WTC11 (cell line): ENCODE measurements at regions not wholly inside any gene's neighbourhood (a gene's known extent, or its start where the extent isn't known, plus 50 kb on each side); places are given as distances from the start of the nearest gene placed in this dataset.

Source experiments
- ATAC-seq: fragments of 200-7000 bp; cut with Tn5 transposase; 2 replicates; pipeline ENCODE4 v1.10.0; 2021; ENCODE audit warnings: mild to moderate bottlenecking, moderate library complexity
- CTCF ChIA-PET: fragments of 300-600 bp; sonication (Branson Sonifier 250); formaldehyde crosslinking; loops from one replicate; lab custom pipeline; 2021; ENCODE audit warnings: antibody characterized with exemption; lab: Charles Lee
- POLR2A ChIA-PET: fragments of 350-600 bp; sonication (Branson Sonifier 250); formaldehyde crosslinking; loops from one replicate; lab custom pipeline; 2021; ENCODE audit warnings: antibody characterized with exemption; lab: Charles Lee
- DNase-seq: peaks from one replicate; pipeline ENCODE4 v3.0.0; 2021; ENCODE audit warnings: low spot score
- H3K27ac Mint-ChIP-seq: 2 replicates; pipeline ENCODE4 v1.8.0; 2021; ENCODE audit warnings: mixed read lengths
- H3K27me3 Mint-ChIP-seq: 2 replicates; pipeline ENCODE4 v1.8.0; 2021; ENCODE audit warnings: low read depth, mild to moderate bottlenecking, moderate library complexity, mixed read lengths
- H3K36me3 Mint-ChIP-seq: 2 replicates; pipeline ENCODE4 v1.8.0; 2021; ENCODE audit warnings: mixed read lengths
- H3K4me1 Mint-ChIP-seq: 2 replicates; pipeline ENCODE4 v1.8.0; 2022; ENCODE audit warnings: mixed read lengths
- H3K4me3 Mint-ChIP-seq: 2 replicates; pipeline ENCODE4 v1.8.0; 2021; ENCODE audit warnings: mild to moderate bottlenecking, moderate library complexity, mixed read lengths
- H3K9me3 Mint-ChIP-seq: 2 replicates; pipeline ENCODE4 v1.8.0; 2021; ENCODE audit warnings: mixed read lengths
- ATF3 ChIP-seq: sonication (generic); formaldehyde crosslinking; conservative IDR thresholded peaks from 2 replicates; pipeline ENCODE4 v1.8.1; 2022; ENCODE audit warnings: mild to moderate bottlenecking, missing genetic modification reagents
- CREB1 ChIP-seq: sonication (generic); formaldehyde crosslinking; IDR thresholded peaks from 2 replicates; pipeline ENCODE4 v1.8.0; 2023; ENCODE audit warnings: mild to moderate bottlenecking, missing genetic modification reagents
- E2F1 ChIP-seq: sonication (generic); formaldehyde crosslinking; IDR thresholded peaks from 2 replicates; pipeline ENCODE4 v1.8.0; 2022; ENCODE audit warnings: mild to moderate bottlenecking, missing genetic modification reagents
- E2F4 ChIP-seq: sonication (generic); formaldehyde crosslinking; IDR thresholded peaks from 2 replicates; pipeline ENCODE4 v1.8.1; 2022; ENCODE audit warnings: low read depth, mild to moderate bottlenecking, moderate library complexity, missing genetic modification reagents, borderline replicate concordance
- EMX1 ChIP-seq: fragments of 250-450 bp; sonication (Bioruptor Pico); IDR thresholded peaks from 2 replicates; pipeline ENCODE4 v1.8.0; 2021; ENCODE audit warnings: mild to moderate bottlenecking
- ESRRA ChIP-seq: sonication (generic); formaldehyde crosslinking; IDR thresholded peaks from 2 replicates; pipeline ENCODE4 v1.8.1; 2022; ENCODE audit warnings: mild to moderate bottlenecking, missing genetic modification reagents, borderline replicate concordance
- ETV6 ChIP-seq: sonication (generic); formaldehyde crosslinking; IDR thresholded peaks from 2 replicates; pipeline ENCODE4 v1.8.1; 2022; ENCODE audit warnings: mild to moderate bottlenecking, missing genetic modification reagents
- GRHL2 ChIP-seq: fragments of 250-450 bp; sonication (Bioruptor Pico); IDR thresholded peaks from 2 replicates; pipeline ENCODE4 v1.8.0; 2022; ENCODE audit warnings: mild to moderate bottlenecking, moderate library complexity; ENCODE audit not compliant: insufficient replicate concordance, severe bottlenecking
- IRF2 ChIP-seq: sonication (generic); formaldehyde crosslinking; IDR thresholded peaks from 2 replicates; pipeline ENCODE4 v1.8.0; 2022; ENCODE audit warnings: low read depth, missing genetic modification reagents, borderline replicate concordance
- NR1H2 ChIP-seq: sonication (generic); formaldehyde crosslinking; IDR thresholded peaks from 2 replicates; pipeline ENCODE4 v1.9.0; 2021; ENCODE audit warnings: mild to moderate bottlenecking, moderate library complexity, missing genetic modification reagents
- PRDM15 ChIP-seq: sonication (generic); formaldehyde crosslinking; IDR thresholded peaks from 2 replicates; pipeline ENCODE4 v1.8.0; 2022; ENCODE audit warnings: missing genetic modification reagents
- PRRX2 ChIP-seq: fragments of 250-450 bp; sonication (Bioruptor Pico); IDR thresholded peaks from 2 replicates; pipeline ENCODE4 v1.8.0; 2021; ENCODE audit warnings: mild to moderate bottlenecking
- RELA ChIP-seq: sonication (generic); formaldehyde crosslinking; IDR thresholded peaks from 2 replicates; pipeline ENCODE4 v1.8.1; 2022; ENCODE audit warnings: missing genetic modification reagents, mild to moderate bottlenecking, borderline replicate concordance
- RORB ChIP-seq: fragments of 250-450 bp; sonication (Bioruptor Pico); IDR thresholded peaks from 2 replicates; pipeline ENCODE4 v1.9.0; 2021; ENCODE audit warnings: mild to moderate bottlenecking
- SMAD3 ChIP-seq: sonication (generic); formaldehyde crosslinking; IDR thresholded peaks from 2 replicates; pipeline ENCODE4 v1.8.0; 2022; ENCODE audit warnings: missing genetic modification reagents, mild to moderate bottlenecking, borderline replicate concordance
- SOX15 ChIP-seq: fragments of 250-450 bp; sonication (Bioruptor Pico); IDR thresholded peaks from 2 replicates; pipeline ENCODE4 v1.9.0; 2021; ENCODE audit warnings: mild to moderate bottlenecking
- TP53 ChIP-seq: sonication (generic); formaldehyde crosslinking; IDR thresholded peaks from 2 replicates; pipeline ENCODE4 v1.8.1; 2023; ENCODE audit warnings: mild to moderate bottlenecking, missing genetic modification reagents
- USF2 ChIP-seq: sonication (generic); formaldehyde crosslinking; IDR thresholded peaks from 2 replicates; pipeline ENCODE4 v1.8.1; 2023; ENCODE audit warnings: mild to moderate bottlenecking, missing genetic modification reagents, moderate library complexity
- ZNF121 ChIP-seq: sonication (generic); formaldehyde crosslinking; IDR thresholded peaks from 2 replicates; pipeline ENCODE4 v1.8.0; 2023; ENCODE audit warnings: missing genetic modification reagents
- ZNF138 ChIP-seq: sonication (generic); formaldehyde crosslinking; conservative IDR thresholded peaks from 2 replicates; pipeline ENCODE4 v1.8.1; 2022; ENCODE audit warnings: mild to moderate bottlenecking, moderate library complexity, missing genetic modification reagents
- ZNF263 ChIP-seq: sonication (generic); formaldehyde crosslinking; IDR thresholded peaks from 2 replicates; pipeline ENCODE4 v1.8.1; 2022; ENCODE audit warnings: low read depth, mild to moderate bottlenecking, moderate library complexity, missing genetic modification reagents
- ZNF317 ChIP-seq: sonication (generic); formaldehyde crosslinking; IDR thresholded peaks from 2 replicates; pipeline ENCODE4 v1.8.1; 2023; ENCODE audit warnings: low read depth, mild to moderate bottlenecking, moderate library complexity, missing genetic modification reagents, borderline replicate concordance
- ZNF512 ChIP-seq: sonication (generic); formaldehyde crosslinking; IDR thresholded peaks from 2 replicates; pipeline ENCODE4 v1.8.1; 2022; ENCODE audit warnings: missing genetic modification reagents, borderline replicate concordance
- ZNF671 ChIP-seq: fragments of 250-450 bp; sonication (Bioruptor Pico); IDR thresholded peaks from 2 replicates; pipeline ENCODE4 v1.8.0; 2021; ENCODE audit warnings: mild to moderate bottlenecking
- TF ChIP-seq, protein P1 (sequence below): fragments of 200-600 bp; IDR thresholded peaks from 2 replicates; pipeline ENCODE4 v1.8.0; 2022; ENCODE audit warnings: antibody characterized with exemption

DNA sequence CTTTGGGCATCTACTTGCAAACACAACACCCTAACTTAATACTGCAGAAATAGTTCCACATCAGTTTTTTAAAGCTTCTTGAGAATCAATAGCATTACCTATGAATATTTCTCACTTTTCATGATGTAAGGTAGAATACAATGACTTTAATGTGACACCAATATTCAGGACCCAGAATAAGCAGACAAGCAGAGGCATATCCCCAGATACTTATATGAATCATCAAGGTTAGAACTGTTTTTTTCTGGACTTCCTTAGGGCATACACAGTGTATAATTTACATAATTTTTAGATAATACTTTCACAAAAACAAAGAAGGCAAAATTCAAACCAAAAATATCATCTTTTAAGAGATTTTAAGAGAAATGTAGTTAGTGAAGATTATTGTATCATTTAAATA is 885.8 kb downstream of the FSCB start:
- CTCF ChIA-PET = no interaction called here
- Mint-ChIP-seq H3K36me3 (peaks cover 7% of the 10 kb centered on the region), H3K4me3 (no peak overlapping the region), H3K9me3 (peaks cover 20% of the 10 kb centered on the region), H3K4me1 (0 out of 2 replicates have a peak, but pooled peaks cover 3% of the 10 kb centered on the region), H3K27ac (no peak overlapping the region), H3K27me3 (no peaks in the 10 kb centered on the region)
- POLR2A ChIA-PET = no interaction called here
- TF ChIP-seq ESRRA (no peak), E2F1 (no peak), ZNF263 (CRISPR knock-in tag) (no peak), SMAD3 (CRISPR knock-in tag) (no peak), RELA (CRISPR knock-in tag) (no peak), GRHL2 (CRISPR knock-in tag) (no peak), RORB (no peak), TP53 (CRISPR knock-in tag) (no peak), IRF2 (CRISPR knock-in tag) (no peak), USF2 (CRISPR knock-in tag) (no peak)
- TF ChIP-seq, protein P1, sequence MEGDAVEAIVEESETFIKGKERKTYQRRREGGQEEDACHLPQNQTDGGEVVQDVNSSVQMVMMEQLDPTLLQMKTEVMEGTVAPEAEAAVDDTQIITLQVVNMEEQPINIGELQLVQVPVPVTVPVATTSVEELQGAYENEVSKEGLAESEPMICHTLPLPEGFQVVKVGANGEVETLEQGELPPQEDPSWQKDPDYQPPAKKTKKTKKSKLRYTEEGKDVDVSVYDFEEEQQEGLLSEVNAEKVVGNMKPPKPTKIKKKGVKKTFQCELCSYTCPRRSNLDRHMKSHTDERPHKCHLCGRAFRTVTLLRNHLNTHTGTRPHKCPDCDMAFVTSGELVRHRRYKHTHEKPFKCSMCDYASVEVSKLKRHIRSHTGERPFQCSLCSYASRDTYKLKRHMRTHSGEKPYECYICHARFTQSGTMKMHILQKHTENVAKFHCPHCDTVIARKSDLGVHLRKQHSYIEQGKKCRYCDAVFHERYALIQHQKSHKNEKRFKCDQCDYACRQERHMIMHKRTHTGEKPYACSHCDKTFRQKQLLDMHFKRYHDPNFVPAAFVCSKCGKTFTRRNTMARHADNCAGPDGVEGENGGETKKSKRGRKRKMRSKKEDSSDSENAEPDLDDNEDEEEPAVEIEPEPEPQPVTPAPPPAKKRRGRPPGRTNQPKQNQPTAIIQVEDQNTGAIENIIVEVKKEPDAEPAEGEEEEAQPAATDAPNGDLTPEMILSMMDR = no peak
- ATAC-seq = no peak
- no peak for DNase-seq

DNA sequence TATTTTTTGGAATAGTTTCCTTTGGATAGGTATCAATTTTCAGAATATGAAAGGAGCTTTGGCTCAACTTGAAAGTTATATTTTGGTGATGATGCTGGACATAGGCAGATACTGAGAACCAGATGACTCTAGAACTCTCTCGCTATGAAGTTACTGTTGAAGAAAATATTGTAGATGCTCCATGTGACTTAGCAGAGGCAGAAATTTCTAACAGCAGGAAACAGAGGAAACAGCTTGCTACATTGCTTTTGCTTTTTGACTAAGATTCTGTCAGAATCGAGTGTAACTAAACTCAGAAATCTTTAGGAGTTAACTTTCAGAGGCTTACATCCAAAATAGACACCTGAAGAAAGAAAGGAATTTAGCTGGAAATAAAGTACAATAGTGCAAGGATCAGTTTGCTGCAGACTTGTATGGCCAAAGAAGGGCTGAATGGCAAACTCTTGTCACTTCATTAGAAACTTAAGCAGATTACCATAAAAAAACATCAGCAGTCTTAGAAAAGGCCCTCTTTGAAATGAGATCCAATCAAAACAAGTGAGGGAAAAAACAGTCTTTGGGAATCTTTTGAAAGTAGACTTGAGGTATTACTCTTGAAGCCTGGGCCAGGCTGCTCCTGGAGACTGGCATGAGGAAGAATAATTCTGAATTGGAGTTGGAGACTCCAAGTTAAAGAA is 911.8 kb downstream of the FSCB start:
- no peak overlapping the region for H3K27ac Mint-ChIP-seq
- CTCF ChIA-PET = no interaction called here
- H3K36me3 Mint-ChIP-seq = peaks cover 12% of the 10 kb centered on the region; the same call in 1 of the 2 replicates
- peaks cover 12% of the 10 kb centered on the region for H3K9me3 Mint-ChIP-seq
- ATAC-seq (no peak), DNase-seq (no peak)
- POLR2A ChIA-PET = interaction anchor here (0.6 kb wide), 1 partner anchor 18 kb away, joined by 3 read pairs; no protein-coding TSS in a partner anchor
- no peaks in the 10 kb centered on the region; the same call in 1 of the 2 replicates for H3K27me3 Mint-ChIP-seq
- H3K4me1 Mint-ChIP-seq = peaks cover 28% of the 10 kb centered on the region
- no peak overlapping the region for H3K4me3 Mint-ChIP-seq
- no peak for TF ChIP-seq PRRX2 (CRISPR knock-in tag)
- TF ChIP-seq ZNF263 (CRISPR knock-in tag) = no peak
- no peak for TF ChIP-seq CREB1 (CRISPR knock-in tag)
- no peak for TF ChIP-seq ZNF512
- no peak for TF ChIP-seq TP53 (CRISPR knock-in tag)
- no peak for TF ChIP-seq NR1H2 (CRISPR knock-in tag)
- no peak for TF ChIP-seq ZNF121 (CRISPR knock-in tag)
- no peak for TF ChIP-seq EMX1 (CRISPR knock-in tag)
- no peak for TF ChIP-seq ZNF317 (CRISPR knock-in tag)
- TF ChIP-seq ZNF671 (CRISPR knock-in tag) = no peak
- TF ChIP-seq ETV6 (CRISPR knock-in tag) = no peak
- TF ChIP-seq PRDM15 = no peak
- TF ChIP-seq SOX15 (CRISPR knock-in tag) = no peak
- TF ChIP-seq E2F4 (CRISPR knock-in tag) = no peak
- TF ChIP-seq ZNF138 (CRISPR knock-in tag) = no peak
- TF ChIP-seq ATF3 (CRISPR knock-in tag) = no peak
